SK-N-SH (cell line): ENCODE measurements at regions not wholly inside any gene's neighbourhood (a gene's known extent, or its start where the extent isn't known, plus 50 kb on each side); places are given as distances from the start of the nearest gene placed in this dataset.

Source experiments
- CTCF ChIA-PET: fragments of 300-600, 350-600 bp; formaldehyde crosslinking; extraction: SDS; loops from one replicate; lab custom pipeline; 2021; lab: Yijun Ruan, JAX
- POLR2A ChIA-PET: fragments of 350-600 bp; sonication (Branson Sonifier 250); formaldehyde crosslinking; extraction: SDS; loops from one replicate; lab custom pipeline; 2020; ENCODE audit warnings: antibody characterized with exemption, inconsistent platforms; lab: Yijun Ruan, JAX
- DNase-seq: peaks from one replicate; pipeline ENCODE4 v3.0.0; 2012
- H2AFZ ChIP-seq: fragments of 200-600 bp; sonication (generic); 2 replicates; pipeline ENCODE4 v1.8.1; 2016; ENCODE audit warnings: antibody characterized with exemption, mild to moderate bottlenecking, low read depth
- H3F3A ChIP-seq: fragments of 200-600 bp; sonication (generic); replicated peaks from 2 replicates; pipeline ENCODE3; 2016; ENCODE audit warnings: antibody characterized with exemption, mild to moderate bottlenecking; ENCODE audit not compliant: insufficient read depth
- H3K27ac ChIP-seq, 2 experiments: fragments of 200-500 bp in 1 of 2; fragments of 200-600 bp in 1 of 2; sonication (Bioruptor generic) in 1 of 2; sonication (generic), shearing (Covaris generic) in 1 of 2; 2 replicates each; pipeline versions ENCODE4 v1.5.1 to v1.6.1; 2014 to 2016; ENCODE audit warnings: low read depth in 2 of 2, inconsistent platforms in 1 of 2, low read length in 1 of 2, mild to moderate bottlenecking in 1 of 2, mixed read lengths in 1 of 2
- H3K27me3 ChIP-seq: fragments of 200-600 bp; sonication (generic), shearing (Covaris generic); 2 replicates; pipeline ENCODE4 v1.6.1; 2016; ENCODE audit warnings: mixed run types; ENCODE audit not compliant: insufficient read depth
- H3K36me3 ChIP-seq, 2 experiments: fragments of 200-500 bp in 1 of 2; fragments of 200-600 bp in 1 of 2; sonication (Bioruptor generic) in 1 of 2; sonication (generic) in 1 of 2; replicated peaks in 1 of 2; 2 replicates each; pipeline versions ENCODE3 to v1.5.1; 2014 to 2016; ENCODE audit warnings: low read length in 1 of 2, mild to moderate bottlenecking in 1 of 2; ENCODE audit not compliant: insufficient read depth in 2 of 2, control insufficient read depth in 1 of 2
- H3K4me1 ChIP-seq, 2 experiments: fragments of 200-500 bp in 1 of 2; fragments of 200-600 bp in 1 of 2; sonication (Bioruptor generic) in 1 of 2; sonication (generic), shearing (Covaris generic) in 1 of 2; 2 replicates each; pipeline versions ENCODE4 v1.5.1 to v1.6.1; 2014 to 2016; ENCODE audit warnings: low read depth in 1 of 2, low read length in 1 of 2, mixed run types in 1 of 2; ENCODE audit not compliant: insufficient read depth in 2 of 2, control insufficient read depth in 1 of 2
- H3K4me2 ChIP-seq: fragments of 200-600 bp; sonication (generic), shearing (Covaris generic); 2 replicates; pipeline ENCODE4 v1.6.1; 2017; ENCODE audit warnings: mixed run types
- H3K4me3 ChIP-seq, 2 experiments: fragments of 200-500 bp in 1 of 2; fragments of 200-600 bp in 1 of 2; sonication (Bioruptor generic) in 1 of 2; sonication (generic), shearing (Covaris generic) in 1 of 2; 2 replicates each; pipeline versions ENCODE4 v1.5.1 to v1.8.1; 2014 to 2016; ENCODE audit warnings: low read depth in 2 of 2, inconsistent platforms in 1 of 2, low read length in 1 of 2, mild to moderate bottlenecking in 1 of 2, mixed read lengths in 1 of 2, moderate library complexity in 1 of 2
- H3K79me2 ChIP-seq: fragments of 200-600 bp; sonication (generic); 2 replicates; pipeline ENCODE4 v1.8.1; 2017; ENCODE audit warnings: mild to moderate bottlenecking; ENCODE audit not compliant: insufficient read depth
- H3K9ac ChIP-seq: fragments of 200-600 bp; sonication (generic); 2 replicates; pipeline ENCODE4 v1.6.1; 2017; ENCODE audit warnings: mixed run types
- H3K9me2 ChIP-seq: fragments of 200-600 bp; sonication (generic); 2 replicates; pipeline ENCODE4 v1.6.1; 2017; ENCODE audit warnings: mixed run types
- H3K9me3 ChIP-seq: fragments of 200-600 bp; sonication (generic); 2 replicates; pipeline ENCODE4 v1.6.1; 2017; ENCODE audit warnings: mixed run types, mild to moderate bottlenecking, moderate library complexity
- H4K20me1 ChIP-seq: fragments of 200-600 bp; sonication (generic); 2 replicates; pipeline ENCODE4 v1.6.1; 2017; ENCODE audit warnings: mild to moderate bottlenecking, mixed run types; ENCODE audit not compliant: insufficient read depth
- CHD2 ChIP-seq: fragments of 150-350 bp; IDR thresholded peaks from 2 replicates; pipeline ENCODE4 v1.6.1; 2018; ENCODE audit warnings: low read length; ENCODE audit not compliant: partially characterized antibody
- EP300 ChIP-seq, 2 experiments: IDR thresholded peaks; 2 replicates each; pipeline versions ENCODE4 v1.4.0 to v1.6.1; 2012; ENCODE audit warnings: borderline replicate concordance in 1 of 2, low read depth in 1 of 2, low read length in 1 of 2
- FOXJ3 ChIP-seq: sonication (generic); formaldehyde crosslinking; IDR thresholded peaks from 2 replicates; pipeline ENCODE4 v1.5.1; 2020; ENCODE audit warnings: mild to moderate bottlenecking, missing genetic modification reagents
- GATA2 ChIP-seq: sonication (generic); formaldehyde crosslinking; IDR thresholded peaks from 2 replicates; pipeline ENCODE4 v1.5.0; 2020; ENCODE audit warnings: mild to moderate bottlenecking, missing genetic modification reagents
- JUND ChIP-seq: IDR thresholded peaks from 2 replicates; pipeline ENCODE4 v1.4.0; 2012
- MXI1 ChIP-seq: IDR thresholded peaks from 2 replicates; pipeline ENCODE4 v1.6.1; 2012; ENCODE audit warnings: mild to moderate bottlenecking, low read depth, low read length, improper control_type of control experiment
- NRF1 ChIP-seq: IDR thresholded peaks from 2 replicates; pipeline ENCODE4 v1.6.1; 2012; ENCODE audit warnings: low read depth, mild to moderate bottlenecking, low read length
- RAD21 ChIP-seq: IDR thresholded peaks from 2 replicates; pipeline ENCODE4 v1.6.1; 2012; ENCODE audit warnings: mild to moderate bottlenecking, low read length
- RCOR1 ChIP-seq: fragments of 150-350 bp; IDR thresholded peaks from 2 replicates; pipeline ENCODE4 v1.6.1; 2017; ENCODE audit warnings: antibody characterized with exemption, low read length
- RXRA ChIP-seq: IDR thresholded peaks from 2 replicates; pipeline ENCODE4 v1.4.0; 2012; ENCODE audit warnings: low read depth, mild to moderate bottlenecking, borderline replicate concordance
- SIN3A ChIP-seq: IDR thresholded peaks from 2 replicates; pipeline ENCODE4 v1.6.1; 2012; ENCODE audit warnings: low read depth, mild to moderate bottlenecking, low read length, moderate library complexity, borderline replicate concordance
- SMC3 ChIP-seq: IDR thresholded peaks from 2 replicates; pipeline ENCODE4 v1.6.1; 2012; ENCODE audit warnings: low read depth, low read length, improper control_type of control experiment
- TCF12 ChIP-seq: IDR thresholded peaks from 2 replicates; pipeline ENCODE4 v1.4.0; 2012
- USF1 ChIP-seq: IDR thresholded peaks from 2 replicates; pipeline ENCODE4 v1.4.0; 2012; ENCODE audit warnings: low read depth, borderline replicate concordance
- ZBTB33 ChIP-seq: IDR thresholded peaks from 2 replicates; pipeline ENCODE4 v1.4.0; 2012; ENCODE audit warnings: low read depth, borderline replicate concordance
- WGBS: methylation state at CpG from one replicate; pipeline ENCODE4 v1.1.6; 2017; ENCODE audit warnings: low lambda C conversion rate; 5-methylcytosine and 5-hydroxymethylcytosine counted together
- TF ChIP-seq, protein P1 (sequence below): IDR thresholded peaks from 2 replicates; pipeline ENCODE4 v1.4.0; 2012; ENCODE audit warnings: low read depth

- ChIA-PET POLR2A (no interaction called here), CTCF (no interaction called here)
- Histone ChIP-seq H3K9ac (no peak overlapping the region), H3F3A (no peaks in the 10 kb centered on the region), H3K79me2 (no peaks in the 10 kb centered on the region), H3K9me3 (no peaks in the 10 kb centered on the region), H3K4me1 (no peaks in the 10 kb centered on the region), H3K36me3 (no peaks in the 10 kb centered on the region), H3K27ac (no peak overlapping the region), H4K20me1 (no peaks in the 10 kb centered on the region), H2AFZ (no peak overlapping the region), H3K4me3 (no peak overlapping the region), H3K27me3 (no peaks in the 10 kb centered on the region), H3K9me2 (no peaks in the 10 kb centered on the region), H3K4me2 (no peak overlapping the region)
- WGBS, result 11% methylated on average over 4 of the region's 4 CpGs
- no peak for DNase-seq
- TF ChIP-seq RCOR1 (no peak), JUND (no peak), GATA2 (CRISPR knock-in tag) (no peak), ZBTB33 (no peak)
- TF ChIP-seq, protein P1, sequence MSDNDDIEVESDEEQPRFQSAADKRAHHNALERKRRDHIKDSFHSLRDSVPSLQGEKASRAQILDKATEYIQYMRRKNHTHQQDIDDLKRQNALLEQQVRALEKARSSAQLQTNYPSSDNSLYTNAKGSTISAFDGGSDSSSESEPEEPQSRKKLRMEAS, result no peak
- TF ChIP-seq, all 33 proteins: peak for 0
Measured at GRCh38 chr4:45004847-45005565, 278.6 kb upstream of the GNPDA2 start.

- no peaks in the 10 kb centered on the region for H3K9me2 ChIP-seq
- DNase-seq, result no peak
- ChIA-PET CTCF (no interaction called here), POLR2A (no interaction called here)
- no peaks in the 10 kb centered on the region for H3F3A ChIP-seq
- H3K79me2 ChIP-seq, result no peaks in the 10 kb centered on the region
- TF ChIP-seq CHD2 (no peak), FOXJ3 (CRISPR knock-in tag) (no peak), USF1 (no peak), SMC3 (no peak), GATA2 (CRISPR knock-in tag) (no peak), SIN3A (no peak), EP300 (IDR thresholded peaks at IDR 0.05; ENCODE audit: borderline replicate concordance in 1 of 2, low read depth in 1 of 2, low read length in 1 of 2) (no peak), TCF12 (no peak), RAD21 (no peak), ZBTB33 (no peak), RXRA (no peak), NRF1 (no peak), MXI1 (no peak)
- no peaks in the 10 kb centered on the region for H3K9me3 ChIP-seq
- H4K20me1 ChIP-seq, result no peaks in the 10 kb centered on the region
- no peak overlapping the region for H2AFZ ChIP-seq
- H3K4me1 ChIP-seq, result no peaks in the 10 kb centered on the region
- H3K4me3 ChIP-seq, result no peak overlapping the region
- H3K27me3 ChIP-seq, result no peaks in the 10 kb centered on the region
- H3K9ac ChIP-seq, result no peak overlapping the region
- 26% methylated on average over 2 of the region's 2 CpGs for WGBS
- no peak overlapping the region for H3K27ac ChIP-seq
- H3K36me3 ChIP-seq, result no peaks in the 10 kb centered on the region
- H3K4me2 ChIP-seq, result no peak overlapping the region
Measured at GRCh38 chr4:45004326-45004725, 278.0 kb upstream of the GNPDA2 start.
